Activated naive CD4-positive, alpha-beta T cell treated with anti-CD3 and anti-CD28 coated beads, Interleukin-2, amount 50 U/mL, for 24 hours (primary cell): ENCODE measurements at regions not wholly inside any gene's neighbourhood (a gene's known extent, or its start where the extent isn't known, plus 50 kb on each side); places are given as distances from the start of the nearest gene placed in this dataset.
"Not testable (repeated sequence)": the region's sequence is repeated elsewhere in the genome, so short reads cannot be mapped to it uniquely, and the experiment has no call there.

ENCODE experiments used
- H3K27ac Mint-ChIP-seq: one replicate; pipeline ENCODE4 v1.8.0; 2021; ENCODE audit warnings: mild to moderate bottlenecking, mixed read lengths
- H3K27me3 Mint-ChIP-seq: one replicate; pipeline ENCODE4 v1.8.0; 2021; ENCODE audit warnings: mixed read lengths
- H3K36me3 Mint-ChIP-seq: one replicate; pipeline ENCODE4 v1.8.0; 2021; ENCODE audit warnings: mixed read lengths
- H3K4me1 Mint-ChIP-seq: one replicate; pipeline ENCODE4 v1.8.0; 2021; ENCODE audit warnings: mixed read lengths
- H3K4me3 Mint-ChIP-seq: one replicate; pipeline ENCODE4 v1.8.0; 2021; ENCODE audit warnings: mild to moderate bottlenecking, mixed read lengths
- H3K9me3 Mint-ChIP-seq: one replicate; pipeline ENCODE4 v1.8.0; 2021; ENCODE audit warnings: mixed read lengths

- H3K36me3 Mint-ChIP-seq, H3K4me3 Mint-ChIP-seq, H3K4me1 Mint-ChIP-seq, H3K27me3 Mint-ChIP-seq, H3K27ac Mint-ChIP-seq: not testable (repeated sequence)
- H3K9me3 Mint-ChIP-seq: peaks cover 17% of the 10 kb centered on the region
Measured at GRCh38 chr22:11318633-11319032, 4209.4 kb upstream of the OR11H1 start.

GRCh38 chr22:11324439-11325037, 4203.5 kb upstream of the OR11H1 start:
- not testable (repeated sequence) for H3K36me3 Mint-ChIP-seq, H3K4me1 Mint-ChIP-seq, H3K4me3 Mint-ChIP-seq, H3K27ac Mint-ChIP-seq, H3K27me3 Mint-ChIP-seq
- peaks cover 23% of the 10 kb centered on the region for H3K9me3 Mint-ChIP-seq

- H3K27me3 Mint-ChIP-seq: no peaks in the 10 kb centered on the region
- peaks cover 23% of the 10 kb centered on the region for H3K9me3 Mint-ChIP-seq
- no peak overlapping the region for H3K4me3 Mint-ChIP-seq
- no peaks in the 10 kb centered on the region for H3K36me3 Mint-ChIP-seq
- H3K4me1 Mint-ChIP-seq: no peaks in the 10 kb centered on the region
- no peak overlapping the region for H3K27ac Mint-ChIP-seq
Measured at GRCh38 chr22:11325767-11326166, 4202.2 kb upstream of the OR11H1 start.

- peaks cover 43% of the 10 kb centered on the region for H3K9me3 Mint-ChIP-seq
- H3K27me3 Mint-ChIP-seq, H3K4me1 Mint-ChIP-seq, H3K27ac Mint-ChIP-seq, H3K4me3 Mint-ChIP-seq, H3K36me3 Mint-ChIP-seq: not testable (repeated sequence)
Measured at GRCh38 chr22:11341387-11342068, 4186.5 kb upstream of the OR11H1 start.

- H3K4me1 Mint-ChIP-seq, H3K36me3 Mint-ChIP-seq, H3K27ac Mint-ChIP-seq, H3K4me3 Mint-ChIP-seq, H3K27me3 Mint-ChIP-seq: not testable (repeated sequence)
- peaks cover 15% of the 10 kb centered on the region for H3K9me3 Mint-ChIP-seq
Measured at GRCh38 chr22:11351181-11351580, 4176.8 kb upstream of the OR11H1 start.

GRCh38 chr22:11352287-11352686, 4175.7 kb upstream of the OR11H1 start:
- not testable (repeated sequence) for H3K36me3 Mint-ChIP-seq, H3K27me3 Mint-ChIP-seq, H3K27ac Mint-ChIP-seq, H3K4me1 Mint-ChIP-seq, H3K4me3 Mint-ChIP-seq
- H3K9me3 Mint-ChIP-seq: peaks cover 11% of the 10 kb centered on the region

- no peak overlapping the region for H3K4me3 Mint-ChIP-seq
- no peak overlapping the region for H3K27ac Mint-ChIP-seq
- no peaks in the 10 kb centered on the region for H3K27me3 Mint-ChIP-seq
- peaks cover 9% of the 10 kb centered on the region for H3K9me3 Mint-ChIP-seq
- H3K4me1 Mint-ChIP-seq: no peaks in the 10 kb centered on the region
- H3K36me3 Mint-ChIP-seq: no peaks in the 10 kb centered on the region
Measured at GRCh38 chr22:11360632-11361031, 4167.4 kb upstream of the OR11H1 start.

- H3K4me3 Mint-ChIP-seq, H3K27ac Mint-ChIP-seq, H3K4me1 Mint-ChIP-seq, H3K36me3 Mint-ChIP-seq, H3K27me3 Mint-ChIP-seq: not testable (repeated sequence)
- peaks cover 12% of the 10 kb centered on the region for H3K9me3 Mint-ChIP-seq
Measured at GRCh38 chr22:11361496-11361895, 4166.5 kb upstream of the OR11H1 start.

- H3K27ac Mint-ChIP-seq: not testable (repeated sequence)
Measured at GRCh38 chr22:11369612-11370307, 4158.2 kb upstream of the OR11H1 start.

GRCh38 chr22:11370311-11370710, 4157.7 kb upstream of the OR11H1 start:
- H3K4me1 Mint-ChIP-seq: peaks cover 69% of the 10 kb centered on the region
- H3K27me3 Mint-ChIP-seq, H3K27ac Mint-ChIP-seq, H3K4me3 Mint-ChIP-seq: not testable (repeated sequence)
- peaks cover 13% of the 10 kb centered on the region for H3K36me3 Mint-ChIP-seq
- H3K9me3 Mint-ChIP-seq: peaks cover 24% of the 10 kb centered on the region

More at GRCh38 chr22:11369612-11370307, 4158.2 kb upstream of the OR11H1 start:
- H3K27me3 Mint-ChIP-seq, H3K4me3 Mint-ChIP-seq: not testable (repeated sequence)
- peaks cover 13% of the 10 kb centered on the region for H3K36me3 Mint-ChIP-seq
- peaks cover 64% of the 10 kb centered on the region for H3K4me1 Mint-ChIP-seq
- H3K9me3 Mint-ChIP-seq: peaks cover 18% of the 10 kb centered on the region
